Thoracic aorta (tissue), 2 donors: ENCODE measurements at regions not wholly inside any gene's neighbourhood (a gene's known extent, or its start where the extent isn't known, plus 50 kb on each side); places are given as distances from the start of the nearest gene placed in this dataset.

ENCODE experiments used
- ATAC-seq: fragments of 150-250 bp; one replicate; pipeline ENCODE4 v1.8.0; 2017; ENCODE audit warnings: low read depth; ENCODE audit not compliant: insufficient number of reproducible peaks, low FRiP score
- DNase-seq: peaks from one replicate; pipeline ENCODE4 v3.0.0-alpha.2; 2020; ENCODE audit warnings: low spot score
- H3K27ac ChIP-seq, 2 donors: fragments of 200-600 bp; sonication (generic); 1 replicate in 1 of 2; 2 replicates in 1 of 2; pipeline ENCODE4 v1.5.1; 2016; ENCODE audit warnings: mild to moderate bottlenecking in 2 of 2, moderate library complexity in 2 of 2
- H3K27me3 ChIP-seq: fragments of 200-600 bp; sonication (generic); replicated peaks from 2 replicates; pipeline ENCODE4 v1.6.0; 2016; ENCODE audit warnings: mild to moderate bottlenecking; ENCODE audit not compliant: insufficient read depth
- H3K36me3 ChIP-seq: fragments of 200-600 bp; sonication (generic); one replicate; pipeline ENCODE4 v1.5.1; 2016
- H3K4me1 ChIP-seq, 2 donors: fragments of 200-600 bp; sonication (generic); 1 replicate in 1 of 2; 2 replicates in 1 of 2; pipeline versions ENCODE4 v1.5.1 to v1.6.0; 2016; ENCODE audit warnings: low read depth in 2 of 2, mild to moderate bottlenecking in 1 of 2; ENCODE audit not compliant: control insufficient read depth in 1 of 2
- H3K4me3 ChIP-seq: fragments of 200-600 bp; sonication (generic); 2 replicates; pipeline ENCODE4 v1.5.1; 2016; ENCODE audit warnings: mild to moderate bottlenecking
- H3K9me3 ChIP-seq: fragments of 200-600 bp; sonication (generic); 2 replicates; pipeline ENCODE4 v1.5.1; 2016
- TF ChIP-seq, protein P1 (sequence below): fragments of 200-600 bp; sonication (generic); IDR thresholded peaks from one replicate; pipeline ENCODE4 v1.5.1; 2019; ENCODE audit warnings: antibody characterized with exemption

DNA sequence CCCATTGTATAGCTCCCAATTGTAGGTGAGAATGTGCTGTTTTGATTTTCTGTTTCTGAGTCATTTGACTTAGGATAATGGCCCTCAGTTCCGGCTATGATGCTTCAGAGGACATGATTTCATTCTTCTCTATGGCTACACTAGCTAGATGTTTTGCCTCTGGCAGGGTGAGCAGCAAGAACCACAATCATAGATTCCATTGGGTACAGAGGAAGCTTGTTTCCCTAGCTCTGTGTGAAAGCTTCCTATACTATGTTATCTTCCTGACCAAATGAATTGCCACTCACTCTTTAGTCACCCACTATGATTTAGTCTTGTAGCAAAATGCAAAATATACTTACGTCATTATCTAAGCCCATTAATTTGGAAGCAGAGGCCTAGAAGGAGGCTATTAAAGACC, 616.3 kb downstream of the PLA2G4A start:
- no peak for DNase-seq
- ATAC-seq: no peak
- no peak overlapping the region for H3K27ac ChIP-seq
- TF ChIP-seq, protein P1, sequence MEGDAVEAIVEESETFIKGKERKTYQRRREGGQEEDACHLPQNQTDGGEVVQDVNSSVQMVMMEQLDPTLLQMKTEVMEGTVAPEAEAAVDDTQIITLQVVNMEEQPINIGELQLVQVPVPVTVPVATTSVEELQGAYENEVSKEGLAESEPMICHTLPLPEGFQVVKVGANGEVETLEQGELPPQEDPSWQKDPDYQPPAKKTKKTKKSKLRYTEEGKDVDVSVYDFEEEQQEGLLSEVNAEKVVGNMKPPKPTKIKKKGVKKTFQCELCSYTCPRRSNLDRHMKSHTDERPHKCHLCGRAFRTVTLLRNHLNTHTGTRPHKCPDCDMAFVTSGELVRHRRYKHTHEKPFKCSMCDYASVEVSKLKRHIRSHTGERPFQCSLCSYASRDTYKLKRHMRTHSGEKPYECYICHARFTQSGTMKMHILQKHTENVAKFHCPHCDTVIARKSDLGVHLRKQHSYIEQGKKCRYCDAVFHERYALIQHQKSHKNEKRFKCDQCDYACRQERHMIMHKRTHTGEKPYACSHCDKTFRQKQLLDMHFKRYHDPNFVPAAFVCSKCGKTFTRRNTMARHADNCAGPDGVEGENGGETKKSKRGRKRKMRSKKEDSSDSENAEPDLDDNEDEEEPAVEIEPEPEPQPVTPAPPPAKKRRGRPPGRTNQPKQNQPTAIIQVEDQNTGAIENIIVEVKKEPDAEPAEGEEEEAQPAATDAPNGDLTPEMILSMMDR: no peak
- no peak overlapping the region for H3K4me3 ChIP-seq
- H3K27me3 ChIP-seq: no peaks in the 10 kb centered on the region
- H3K4me1 ChIP-seq: no peaks in the 10 kb centered on the region
- no peaks in the 10 kb centered on the region for H3K36me3 ChIP-seq
- no peaks in the 10 kb centered on the region for H3K9me3 ChIP-seq

DNA sequence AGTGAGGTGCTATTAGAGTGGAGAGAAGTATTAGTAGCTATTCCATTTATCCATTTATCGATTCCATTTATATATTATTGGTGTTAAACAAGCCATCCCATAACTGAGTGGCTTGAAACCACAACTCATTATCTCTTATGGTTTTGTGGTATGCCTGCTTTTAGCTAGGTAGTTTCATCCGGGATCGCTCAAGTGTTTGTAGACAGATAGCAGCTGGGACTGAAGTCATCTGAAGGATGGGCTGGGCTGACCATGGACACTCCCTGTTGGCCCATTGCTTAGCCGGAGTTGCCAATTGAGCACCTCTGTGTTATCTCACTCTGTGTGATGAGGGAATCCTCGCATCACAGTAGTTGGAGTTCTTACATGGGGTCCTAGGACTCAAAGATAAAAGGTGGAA, 622.5 kb downstream of the PLA2G4A start:
- no peaks in the 10 kb centered on the region for H3K27me3 ChIP-seq
- H3K36me3 ChIP-seq: no peaks in the 10 kb centered on the region
- no peaks in the 10 kb centered on the region for H3K9me3 ChIP-seq
- H3K27ac ChIP-seq: no peak overlapping the region
- TF ChIP-seq, protein P1: no peak
- ATAC-seq: no peak
- H3K4me1 ChIP-seq: no peaks in the 10 kb centered on the region
- H3K4me3 ChIP-seq: no peak overlapping the region
- no peak for DNase-seq

DNA sequence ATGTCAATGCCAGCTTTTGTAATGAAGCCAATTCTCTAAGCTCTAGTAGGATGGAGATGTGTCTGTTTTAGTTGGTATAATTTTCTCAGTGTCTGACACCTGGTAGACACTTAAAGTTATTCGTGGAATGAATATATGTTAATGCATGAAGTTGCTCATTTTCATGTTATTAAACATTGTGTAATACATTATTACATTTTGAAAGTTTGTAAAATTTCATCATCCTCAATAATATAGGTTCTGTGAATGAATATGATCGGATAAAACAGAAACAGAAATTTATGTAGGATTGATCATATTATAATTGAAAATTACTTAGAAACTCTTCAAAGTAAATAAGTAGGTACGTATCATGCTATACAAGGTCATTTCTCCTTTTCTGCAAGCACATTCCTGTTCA, 625.3 kb downstream of the PLA2G4A start:
- Histone ChIP-seq H3K9me3 (no peaks in the 10 kb centered on the region), H3K4me1 (no peaks in the 10 kb centered on the region), H3K27me3 (no peaks in the 10 kb centered on the region), H3K36me3 (no peaks in the 10 kb centered on the region), H3K4me3 (no peak overlapping the region), H3K27ac (no peak overlapping the region)
- ATAC-seq (no peak), DNase-seq (no peak)
- TF ChIP-seq, protein P1: no peak

DNA sequence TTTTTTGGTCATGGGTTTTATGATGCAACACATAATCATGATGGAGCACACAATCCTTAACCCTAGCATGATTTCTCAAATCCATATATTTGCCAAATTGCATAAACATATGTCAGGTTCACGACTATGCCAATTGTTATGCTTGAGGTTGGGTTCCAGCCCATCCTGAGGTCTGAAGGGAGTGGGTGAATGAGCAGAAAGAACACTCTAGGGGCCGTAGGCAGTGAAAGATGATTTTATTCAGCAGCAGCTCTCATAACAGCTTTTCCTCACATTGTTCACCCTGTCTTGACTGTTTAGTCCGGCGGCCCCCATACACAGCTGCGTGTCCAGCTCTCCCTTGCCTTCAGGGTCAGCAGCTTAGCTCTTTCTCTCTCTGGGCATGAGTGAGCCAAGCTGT, 627.7 kb downstream of the PLA2G4A start:
- Histone ChIP-seq H3K27me3 (no peaks in the 10 kb centered on the region), H3K27ac (no peak overlapping the region), H3K4me3 (no peak overlapping the region), H3K4me1 (no peaks in the 10 kb centered on the region), H3K9me3 (no peaks in the 10 kb centered on the region), H3K36me3 (no peaks in the 10 kb centered on the region)
- ATAC-seq (no peak), DNase-seq (no peak)
- TF ChIP-seq, protein P1: no peak

DNA sequence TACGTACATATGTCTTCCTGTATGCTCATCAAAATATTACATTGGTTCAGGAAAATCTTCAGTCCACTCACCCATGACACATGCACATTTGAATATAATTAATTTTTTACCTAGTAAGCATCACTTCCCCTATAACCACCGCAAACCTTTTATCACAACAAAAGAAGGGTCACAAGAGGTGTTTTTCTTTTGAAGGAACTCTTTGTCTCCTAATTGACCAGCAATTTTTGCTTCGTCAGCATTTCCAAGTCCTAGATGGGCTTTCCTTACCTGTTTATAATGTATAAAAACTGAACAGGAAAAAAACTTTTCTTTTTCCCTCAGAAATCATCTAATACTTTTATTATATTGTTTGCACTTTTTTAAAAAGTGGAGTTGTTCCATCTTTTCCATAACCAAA, 631.3 kb downstream of the PLA2G4A start:
- H3K4me3 ChIP-seq: no peak overlapping the region
- no peak for DNase-seq
- no peaks in the 10 kb centered on the region for H3K4me1 ChIP-seq
- no peaks in the 10 kb centered on the region for H3K27me3 ChIP-seq
- TF ChIP-seq, protein P1: no peak
- ATAC-seq: no peak
- H3K27ac ChIP-seq: no peak overlapping the region
- H3K36me3 ChIP-seq: no peaks in the 10 kb centered on the region
- H3K9me3 ChIP-seq: no peaks in the 10 kb centered on the region
